Astrocyte of the spinal cord (primary cell): ENCODE measurements at regions not wholly inside any gene's neighbourhood (a gene's known extent, or its start where the extent isn't known, plus 50 kb on each side); places are given as distances from the start of the nearest gene placed in this dataset.
A peak's percentile ranks its signal among the peaks of the same experiment; 100 is the strongest.

Experiments used
- DNase-seq: peaks from one replicate; pipeline ENCODE4 v3.0.0; 2011; ENCODE audit warnings: low read depth, low spot score
- H3K4me3 ChIP-seq: 2 replicates; pipeline ENCODE4 v1.5.1; 2011; ENCODE audit warnings: low read depth, mild to moderate bottlenecking, low read length, moderate library complexity
- in situ Hi-C: cut with HindIII; loops from 2 replicates; pipeline ENCODE4 v1.10.0; 2017; ENCODE audit warnings: low sequenced_read_pairs
- TF ChIP-seq, protein P1 (sequence below): IDR thresholded peaks from 2 replicates; pipeline ENCODE4 v1.5.1; 2012; ENCODE audit warnings: low read depth, mild to moderate bottlenecking, low read length, inconsistent platforms

DNA sequence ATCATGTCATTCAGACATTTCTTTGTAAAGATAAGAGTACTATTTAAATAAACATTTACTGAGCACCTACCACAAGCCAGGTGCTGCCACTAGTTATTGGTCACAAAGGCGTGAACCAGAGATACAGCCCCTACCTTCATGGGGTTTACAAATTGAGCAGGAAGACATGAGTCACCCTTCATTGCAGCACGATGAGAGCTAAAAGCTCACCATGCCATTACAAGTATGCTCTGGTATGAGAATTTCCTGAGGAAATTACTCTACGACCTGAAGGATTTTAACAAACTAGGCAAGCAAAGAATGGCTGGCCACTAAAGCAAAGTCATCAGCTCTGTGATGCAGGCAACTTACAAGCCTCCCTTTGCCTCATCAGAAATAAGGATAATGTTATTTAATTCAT is 346.8 kb downstream of the BRINP2 start:
- DNase-seq, result peak; percentile 74
- TF ChIP-seq, protein P1, sequence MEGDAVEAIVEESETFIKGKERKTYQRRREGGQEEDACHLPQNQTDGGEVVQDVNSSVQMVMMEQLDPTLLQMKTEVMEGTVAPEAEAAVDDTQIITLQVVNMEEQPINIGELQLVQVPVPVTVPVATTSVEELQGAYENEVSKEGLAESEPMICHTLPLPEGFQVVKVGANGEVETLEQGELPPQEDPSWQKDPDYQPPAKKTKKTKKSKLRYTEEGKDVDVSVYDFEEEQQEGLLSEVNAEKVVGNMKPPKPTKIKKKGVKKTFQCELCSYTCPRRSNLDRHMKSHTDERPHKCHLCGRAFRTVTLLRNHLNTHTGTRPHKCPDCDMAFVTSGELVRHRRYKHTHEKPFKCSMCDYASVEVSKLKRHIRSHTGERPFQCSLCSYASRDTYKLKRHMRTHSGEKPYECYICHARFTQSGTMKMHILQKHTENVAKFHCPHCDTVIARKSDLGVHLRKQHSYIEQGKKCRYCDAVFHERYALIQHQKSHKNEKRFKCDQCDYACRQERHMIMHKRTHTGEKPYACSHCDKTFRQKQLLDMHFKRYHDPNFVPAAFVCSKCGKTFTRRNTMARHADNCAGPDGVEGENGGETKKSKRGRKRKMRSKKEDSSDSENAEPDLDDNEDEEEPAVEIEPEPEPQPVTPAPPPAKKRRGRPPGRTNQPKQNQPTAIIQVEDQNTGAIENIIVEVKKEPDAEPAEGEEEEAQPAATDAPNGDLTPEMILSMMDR, result no peak
- H3K4me3 ChIP-seq, result no peak overlapping the region
- in situ Hi-C loops, result no loop called here

DNA sequence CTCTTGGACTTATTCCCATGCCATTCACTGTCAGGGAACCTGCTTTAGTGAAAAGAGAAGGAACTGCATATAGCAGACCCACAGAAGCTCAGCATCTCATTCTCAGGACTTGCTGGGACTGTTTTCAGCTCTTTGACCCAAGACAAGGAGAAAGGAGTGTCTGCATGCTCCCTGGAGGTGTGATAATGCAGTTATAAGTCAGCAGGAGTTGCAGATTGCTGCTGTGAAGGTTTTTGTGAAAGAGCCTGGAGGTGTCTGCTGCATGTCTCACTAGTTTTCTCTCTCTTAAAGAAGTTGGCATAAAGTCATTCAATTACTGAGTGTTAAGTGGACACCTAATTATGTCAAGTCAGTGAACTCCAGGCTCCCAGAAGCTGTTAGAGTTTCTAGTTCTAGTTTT is 343.4 kb downstream of the BRINP2 start:
- in situ Hi-C loops, result no loop called here
- H3K4me3 ChIP-seq, result no peak overlapping the region
- TF ChIP-seq, protein P1, result no peak
- DNase-seq, result no peak

DNA sequence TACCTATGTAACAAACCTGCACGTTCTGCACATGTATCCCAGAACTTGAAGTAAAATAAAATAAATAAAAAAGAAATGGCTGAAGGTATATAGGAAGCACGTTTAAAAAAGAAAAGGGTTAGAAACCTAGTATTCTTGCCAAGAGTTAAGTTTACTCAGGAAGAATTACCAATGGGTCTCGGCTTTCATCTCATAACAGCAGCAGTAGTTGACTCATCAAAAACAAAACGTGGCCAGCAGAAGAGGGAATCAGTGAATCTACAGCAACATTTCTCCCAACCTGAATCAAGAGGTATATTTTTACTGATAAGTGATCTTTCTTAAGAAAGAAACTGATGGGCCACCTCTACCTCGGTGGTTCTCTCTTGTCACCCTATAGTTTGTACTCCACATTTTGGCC is 340.3 kb downstream of the BRINP2 start:
- in situ Hi-C loops, result no loop called here
- TF ChIP-seq, protein P1, result no peak

DNA sequence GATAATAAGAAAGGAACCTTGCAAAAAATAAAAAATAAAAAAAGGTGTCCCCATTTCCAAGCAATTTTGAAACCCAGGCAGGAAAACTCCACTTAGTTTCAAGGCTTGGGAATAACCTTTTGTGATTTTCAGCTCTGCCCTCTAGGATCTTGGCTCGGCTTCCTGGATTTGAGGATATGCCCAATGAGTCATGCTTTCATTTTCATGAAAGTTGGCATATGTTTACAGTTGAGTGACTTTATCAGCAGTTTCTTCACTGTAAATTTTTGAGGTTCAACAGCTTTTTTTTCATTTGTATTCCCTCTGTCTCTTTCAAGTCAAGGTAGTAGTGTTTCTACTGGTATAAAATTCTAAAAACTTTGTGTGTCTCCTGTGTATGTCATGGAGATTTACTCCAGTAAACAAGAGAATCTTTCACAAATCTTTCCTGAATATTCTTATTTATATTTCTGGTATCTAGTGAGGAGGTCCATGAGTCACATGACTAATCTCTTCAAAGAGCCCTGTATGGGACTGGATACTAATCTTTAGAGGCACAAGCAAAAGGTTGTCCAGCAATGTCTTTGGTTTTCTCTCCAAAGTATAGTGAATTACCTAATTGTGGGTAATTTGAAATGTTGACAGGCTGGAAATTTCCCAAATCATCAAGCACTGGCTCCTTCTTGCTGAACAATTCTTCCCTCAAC is 335.3 kb downstream of the BRINP2 start:
- in situ Hi-C loops, result no loop called here

More for the DNA sequence above, 340.3 kb downstream of the BRINP2 start:
- DNase-seq, result peak; percentile 43
- no peak overlapping the region for H3K4me3 ChIP-seq

DNA sequence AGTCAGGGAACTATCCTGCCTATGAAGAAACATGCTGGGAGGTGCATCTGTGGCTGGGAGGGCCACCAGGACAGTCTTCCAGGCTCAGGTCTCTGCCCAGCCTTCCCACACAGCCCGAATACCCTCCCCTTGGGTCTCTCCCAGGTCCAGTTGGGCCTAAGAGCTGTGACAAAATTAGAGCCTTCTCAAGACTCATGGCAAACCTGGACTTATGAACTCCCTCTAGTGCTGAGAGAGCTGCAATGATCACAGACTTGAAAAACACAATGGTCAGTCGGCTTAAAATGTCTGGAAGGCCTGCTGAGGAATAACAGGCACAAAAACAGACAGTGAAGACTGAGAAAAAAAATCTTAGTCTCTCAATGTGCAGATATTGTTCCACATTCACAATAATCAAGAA is 325.1 kb downstream of the BRINP2 start:
- TF ChIP-seq, protein P1, result no peak
- H3K4me3 ChIP-seq, result no peak overlapping the region
- no peak for DNase-seq
- in situ Hi-C loops, result no loop called here

More for the DNA sequence above, 335.3 kb downstream of the BRINP2 start:
- peak; percentile 2 for DNase-seq
- H3K4me3 ChIP-seq, result no peak overlapping the region
- TF ChIP-seq, protein P1, result no peak

DNA sequence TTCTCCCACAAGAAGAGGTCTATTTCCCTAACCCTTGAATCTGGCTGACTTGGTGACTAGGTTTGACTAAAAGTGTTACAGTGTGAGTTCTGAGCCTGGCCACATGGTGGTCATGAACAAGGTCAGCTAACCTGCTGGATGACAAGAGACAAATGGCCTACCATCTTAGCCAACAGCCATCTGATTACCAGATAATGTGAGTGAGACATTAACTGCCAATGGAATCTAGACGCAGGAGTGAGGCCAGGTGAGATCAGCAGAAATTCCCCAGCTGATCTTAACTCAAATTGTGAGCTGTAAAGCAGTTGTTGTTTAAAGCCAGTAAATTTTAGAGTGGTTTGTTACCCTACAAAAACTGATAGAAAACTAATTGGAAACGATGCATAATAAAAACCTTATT is 320.0 kb downstream of the BRINP2 start:
- no peak overlapping the region for H3K4me3 ChIP-seq
- TF ChIP-seq, protein P1, result no peak
- no peak for DNase-seq
- in situ Hi-C loops, result no loop called here
